PFSK-1 (cell line): ENCODE measurements at regions not wholly inside any gene's neighbourhood (a gene's known extent, or its start where the extent isn't known, plus 50 kb on each side); places are given as distances from the start of the nearest gene placed in this dataset.

Source experiments
- FOXP2 ChIP-seq: optimal IDR thresholded peaks from 2 replicates; pipeline ENCODE3; 2011; ENCODE audit warnings: borderline replicate concordance, control low read depth, inconsistent platforms; ENCODE audit not compliant: insufficient read depth; ENCODE audit errors: extremely low read length, extremely low read depth
- POLR2AphosphoS5 ChIP-seq: IDR thresholded peaks from 2 replicates; pipeline ENCODE4 v1.6.1; 2012; ENCODE audit warnings: low read depth, mild to moderate bottlenecking, control low read depth, low read length, moderate library complexity
- SIN3A ChIP-seq: IDR thresholded peaks from 2 replicates; pipeline ENCODE4 v1.6.1; 2012; ENCODE audit warnings: mild to moderate bottlenecking, low read length, moderate library complexity, borderline replicate concordance; ENCODE audit not compliant: insufficient read depth
- TAF1 ChIP-seq: IDR thresholded peaks from 2 replicates; pipeline ENCODE4 v1.6.1; 2012; ENCODE audit warnings: low read length, control low read depth, borderline replicate concordance; ENCODE audit not compliant: insufficient read depth
- TF ChIP-seq, protein P1 (sequence below), 2 experiments: IDR thresholded peaks; 2 replicates each; pipeline versions ENCODE4 v1.6.1 to v1.8.0; 2011 to 2012; ENCODE audit warnings: low read depth in 2 of 2, low read length in 2 of 2, control low read depth in 1 of 2, inconsistent platforms in 1 of 2, mild to moderate bottlenecking in 1 of 2, moderate library complexity in 1 of 2; ENCODE audit not compliant: insufficient read depth in 1 of 2

DNA sequence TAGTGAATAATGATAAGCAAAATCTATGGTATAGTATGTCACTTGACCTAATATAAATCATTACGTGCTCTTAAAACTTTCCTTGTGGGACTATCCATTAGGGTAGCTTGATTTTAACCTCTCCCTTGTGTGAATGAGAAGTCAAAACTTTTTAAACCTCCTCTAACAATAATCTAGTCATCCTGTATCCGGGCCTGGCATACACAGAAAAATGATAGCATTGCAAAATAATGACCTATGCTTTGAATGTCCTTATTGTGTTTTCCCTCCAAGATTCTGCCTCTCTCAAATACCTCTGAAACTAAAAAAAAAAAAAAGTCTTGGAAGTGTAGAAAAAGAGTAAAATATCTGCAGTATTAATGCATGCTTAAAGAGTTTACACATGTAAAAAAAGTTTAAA is 250.0 kb upstream of the NDST3 start:
- TF ChIP-seq TAF1, result no peak
- TF ChIP-seq SIN3A, result no peak
- TF ChIP-seq, protein P1, sequence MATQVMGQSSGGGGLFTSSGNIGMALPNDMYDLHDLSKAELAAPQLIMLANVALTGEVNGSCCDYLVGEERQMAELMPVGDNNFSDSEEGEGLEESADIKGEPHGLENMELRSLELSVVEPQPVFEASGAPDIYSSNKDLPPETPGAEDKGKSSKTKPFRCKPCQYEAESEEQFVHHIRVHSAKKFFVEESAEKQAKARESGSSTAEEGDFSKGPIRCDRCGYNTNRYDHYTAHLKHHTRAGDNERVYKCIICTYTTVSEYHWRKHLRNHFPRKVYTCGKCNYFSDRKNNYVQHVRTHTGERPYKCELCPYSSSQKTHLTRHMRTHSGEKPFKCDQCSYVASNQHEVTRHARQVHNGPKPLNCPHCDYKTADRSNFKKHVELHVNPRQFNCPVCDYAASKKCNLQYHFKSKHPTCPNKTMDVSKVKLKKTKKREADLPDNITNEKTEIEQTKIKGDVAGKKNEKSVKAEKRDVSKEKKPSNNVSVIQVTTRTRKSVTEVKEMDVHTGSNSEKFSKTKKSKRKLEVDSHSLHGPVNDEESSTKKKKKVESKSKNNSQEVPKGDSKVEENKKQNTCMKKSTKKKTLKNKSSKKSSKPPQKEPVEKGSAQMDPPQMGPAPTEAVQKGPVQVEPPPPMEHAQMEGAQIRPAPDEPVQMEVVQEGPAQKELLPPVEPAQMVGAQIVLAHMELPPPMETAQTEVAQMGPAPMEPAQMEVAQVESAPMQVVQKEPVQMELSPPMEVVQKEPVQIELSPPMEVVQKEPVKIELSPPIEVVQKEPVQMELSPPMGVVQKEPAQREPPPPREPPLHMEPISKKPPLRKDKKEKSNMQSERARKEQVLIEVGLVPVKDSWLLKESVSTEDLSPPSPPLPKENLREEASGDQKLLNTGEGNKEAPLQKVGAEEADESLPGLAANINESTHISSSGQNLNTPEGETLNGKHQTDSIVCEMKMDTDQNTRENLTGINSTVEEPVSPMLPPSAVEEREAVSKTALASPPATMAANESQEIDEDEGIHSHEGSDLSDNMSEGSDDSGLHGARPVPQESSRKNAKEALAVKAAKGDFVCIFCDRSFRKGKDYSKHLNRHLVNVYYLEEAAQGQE (IDR thresholded peaks at IDR 0.05; ENCODE audit: insufficient read depth in 1 of 2, low read depth in 2 of 2, low read length in 2 of 2), result no peak
- no peak for TF ChIP-seq FOXP2
- no peak for TF ChIP-seq POLR2AphosphoS5

DNA sequence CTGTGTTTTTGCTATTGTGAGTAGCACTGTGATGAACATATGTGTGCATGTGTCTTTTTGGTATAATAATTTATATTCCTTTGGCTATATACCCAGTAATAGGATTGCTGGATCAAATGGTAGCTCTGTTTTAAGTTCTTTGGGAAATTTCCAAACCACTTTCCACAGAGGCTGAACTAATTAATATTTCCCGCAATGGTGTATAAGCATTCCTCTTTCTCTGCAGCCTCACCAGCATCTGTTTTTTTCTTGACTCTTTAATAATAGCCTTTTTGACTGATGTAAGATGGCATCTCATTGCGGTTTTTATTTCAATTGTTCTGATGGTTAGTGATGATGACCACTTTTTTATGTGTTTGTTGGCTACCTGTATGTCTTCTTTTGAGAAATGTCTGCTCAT is 247.7 kb upstream of the NDST3 start:
- TF ChIP-seq, protein P1 (IDR thresholded peaks at IDR 0.05; ENCODE audit: insufficient read depth in 1 of 2, low read depth in 2 of 2, low read length in 2 of 2), result no peak
- TF ChIP-seq SIN3A, result no peak
- no peak for TF ChIP-seq TAF1

DNA sequence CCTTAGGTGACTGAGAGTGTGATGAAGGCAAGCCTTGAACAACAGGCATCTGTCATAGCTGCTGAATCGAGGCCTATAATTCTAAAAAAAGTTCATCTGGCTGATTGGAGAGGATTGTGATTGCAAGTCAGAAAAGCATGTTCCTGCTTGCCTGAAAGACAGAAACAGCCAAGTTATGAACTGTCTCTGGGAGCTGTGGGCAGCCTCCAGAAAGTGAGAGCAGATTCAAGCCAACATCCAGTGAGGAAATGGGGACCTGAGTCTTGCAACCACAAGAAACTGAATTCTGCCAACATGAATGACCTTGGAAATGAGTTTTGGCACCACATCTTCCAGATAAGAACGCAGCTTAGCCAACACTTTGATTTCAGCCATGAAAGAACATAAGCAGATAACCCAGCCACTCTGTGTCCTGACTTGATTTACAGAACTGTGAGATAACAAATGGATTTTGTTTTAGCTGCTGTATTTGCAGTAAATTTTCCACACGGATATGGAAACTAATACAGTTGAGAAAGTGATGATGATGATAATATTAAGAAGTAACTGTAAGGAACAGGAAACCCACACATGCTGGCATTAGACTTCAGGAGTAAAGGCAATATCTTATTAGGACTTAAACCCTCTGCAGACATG is 240.3 kb upstream of the NDST3 start:
- TF ChIP-seq POLR2AphosphoS5 (no peak), SIN3A (no peak), FOXP2 (no peak), TAF1 (no peak)

DNA sequence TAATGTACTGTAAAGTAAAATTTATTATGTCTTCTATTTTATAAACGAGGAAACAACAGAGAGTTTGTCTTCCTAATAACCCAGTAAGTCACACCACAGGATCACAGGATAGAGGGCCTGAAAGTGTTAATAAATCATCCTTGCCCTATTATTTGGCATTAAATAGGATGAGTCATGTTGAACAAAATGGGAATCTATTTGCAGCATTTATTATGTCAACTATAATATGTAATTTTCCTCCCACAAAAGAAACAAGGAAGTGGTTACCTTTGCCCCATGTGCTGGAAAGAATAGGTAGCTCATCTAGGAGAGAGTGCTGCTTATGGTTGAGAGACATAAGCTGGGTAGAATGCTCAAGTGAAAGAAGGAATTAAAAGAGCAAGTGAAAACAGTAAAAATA is 237.6 kb upstream of the NDST3 start:
- no peak for TF ChIP-seq SIN3A
- TF ChIP-seq, protein P1 (IDR thresholded peaks at IDR 0.05; ENCODE audit: insufficient read depth in 1 of 2, low read depth in 2 of 2, low read length in 2 of 2), result no peak

DNA sequence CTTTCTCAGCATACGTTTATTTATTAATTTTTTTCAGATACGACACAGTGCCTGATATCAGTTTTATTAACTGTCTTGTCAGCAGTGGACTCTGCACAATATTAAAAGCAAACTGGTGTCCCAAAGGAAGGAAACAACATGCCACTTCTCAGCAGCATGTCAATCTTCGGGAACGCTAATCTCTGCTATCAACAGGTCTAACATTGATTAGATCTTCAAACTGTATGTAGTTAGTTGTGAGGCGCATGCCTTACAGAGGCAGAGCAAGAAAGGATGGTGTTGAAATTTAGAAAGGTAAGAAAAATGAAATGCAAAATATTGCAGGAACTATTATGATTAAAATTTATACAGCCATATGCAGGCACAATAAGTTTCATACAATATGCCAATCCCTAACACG is 233.7 kb upstream of the NDST3 start:
- TF ChIP-seq POLR2AphosphoS5 (no peak), SIN3A (no peak), TAF1 (no peak), FOXP2 (no peak)
- TF ChIP-seq, protein P1 (IDR thresholded peaks at IDR 0.05; ENCODE audit: insufficient read depth in 1 of 2, low read depth in 2 of 2, low read length in 2 of 2), result no peak
